Spleen (tissue), 11 donors: ENCODE measurements at regions not wholly inside any gene's neighbourhood (a gene's known extent, or its start where the extent isn't known, plus 50 kb on each side); places are given as distances from the start of the nearest gene placed in this dataset.
"Not testable (repeated sequence)": the region's sequence is repeated elsewhere in the genome, so short reads cannot be mapped to it uniquely, and the experiment has no call there.

ENCODE experiments used
- DNase-seq: peaks from one replicate; pipeline ENCODE4 v3.0.0-alpha.2; 2020
- H3K27ac ChIP-seq, 8 donors: fragments of 200-600 bp; sonication (generic) in 7 of 8; 1 replicate in 4 of 8; 2 replicates in 4 of 8; pipeline versions ENCODE4 v1.5.0 to v1.8.0; 2016 to 2021; ENCODE audit warnings: inconsistent platforms in 4 of 8, mild to moderate bottlenecking in 4 of 8, moderate library complexity in 1 of 8
- H3K27me3 ChIP-seq, 7 donors: fragments of 200-600 bp; sonication (generic) in 6 of 7; replicated peaks in 1 of 7; 1 replicate in 4 of 7; 2 replicates in 3 of 7; pipeline versions ENCODE4 v1.5.0 to v1.8.0; 2016 to 2021; ENCODE audit warnings: inconsistent platforms in 3 of 7, mild to moderate bottlenecking in 1 of 7
- H3K36me3 ChIP-seq, 6 donors: fragments of 200-600 bp; sonication (generic) in 5 of 6; 1 replicate in 4 of 6; 2 replicates in 2 of 6; pipeline versions ENCODE4 v1.5.0 to v1.8.0; 2016 to 2021; ENCODE audit warnings: inconsistent platforms in 2 of 6
- H3K4me1 ChIP-seq, 6 donors: fragments of 200-600 bp; sonication (generic) in 5 of 6; 1 replicate in 3 of 6; 2 replicates in 3 of 6; pipeline versions ENCODE4 v1.5.0 to v1.8.0; 2016 to 2021; ENCODE audit warnings: inconsistent platforms in 3 of 6
- H3K4me3 ChIP-seq, 8 donors: fragments of 200-600 bp; sonication (generic) in 7 of 8; 1 replicate in 4 of 8; 2 replicates in 4 of 8; pipeline versions ENCODE4 v1.5.0 to v1.8.0; 2016 to 2021; ENCODE audit warnings: inconsistent platforms in 4 of 8, mild to moderate bottlenecking in 4 of 8, moderate library complexity in 2 of 8
- H3K9me3 ChIP-seq, 8 donors: fragments of 200-600 bp; sonication (generic) in 7 of 8; 1 replicate in 4 of 8; 2 replicates in 4 of 8; pipeline versions ENCODE4 v1.5.0 to v1.8.0; 2016 to 2021; ENCODE audit warnings: inconsistent platforms in 4 of 8
- POLR2A ChIP-seq, 3 donors: fragments of 450-650 bp; IDR thresholded peaks; one replicate each; pipeline ENCODE4 v1.5.1; 2017; ENCODE audit warnings: antibody characterized with exemption in 3 of 3, mild to moderate bottlenecking in 1 of 3
- POLR2AphosphoS5 ChIP-seq, 3 donors: sonication (generic); formaldehyde crosslinking; IDR thresholded peaks; one replicate each; pipeline ENCODE4 v1.5.1; 2017; ENCODE audit warnings: antibody characterized with exemption in 3 of 3
- WGBS, 5 donors: extraction: QIAGEN DNeasy Blood & Tissue Kit in 3 of 5; methylation state at CpG; one replicate each; pipeline versions ENCODE4 v1.1.5 to v1.1.7; 2013 to 2018; 5-methylcytosine and 5-hydroxymethylcytosine counted together
- intact Hi-C: fragments of 100-400 bp; cut with DNase I; formaldehyde crosslinking; loops from one replicate; pipeline ENCODE4 v1.15.0; 2023; ENCODE audit warnings: low total_unique reads
- TF ChIP-seq, protein P1 (sequence below), 11 experiments: fragments of 200-600 bp in 7 of 11; fragments of 450-650 bp in 4 of 11; sonication (generic) in 4 of 11; IDR thresholded peaks in 8 of 11; conservative IDR thresholded peaks in 3 of 11; 1 replicate in 7 of 11; 2 replicates in 4 of 11; pipeline versions ENCODE4 v1.4.0 to v1.8.0; 2016 to 2021; ENCODE audit warnings: antibody characterized with exemption in 11 of 11, inconsistent platforms in 4 of 11, mild to moderate bottlenecking in 1 of 11
- donor health status: healthy with polysubstance abuse.
- donor health status: DM: no; HTN: no; CAD: no; lungs with moderate emphysema.
- donor health status: DM: no; HTN: no; CAD: no.
- donor health status: Bipolar disorder and iron deficiency.
- donor health status: healthy.
- donor health status: DM: no; HTN: no; CAD: no.
- donor health status: DM: yes; HTN: yes; CAD: no.

GRCh38 chr4:79682161-79682560 is 274.1 kb upstream of the GK2 start:
- no peaks in the 10 kb centered on the region for H3K4me1 ChIP-seq
- H3K36me3 ChIP-seq, result no peaks in the 10 kb centered on the region
- intact Hi-C loops, result no loop called here
- no peak overlapping the region for H3K27ac ChIP-seq
- H3K9me3 ChIP-seq, result no peaks in the 10 kb centered on the region
- DNase-seq, result no peak
- 81 to 87% (median 84%) methylated on average over 4 of the region's 4 CpGs for WGBS, 5 donors
- no peaks in the 10 kb centered on the region for H3K27me3 ChIP-seq
- no peak overlapping the region for H3K4me3 ChIP-seq
- TF ChIP-seq, protein P1, sequence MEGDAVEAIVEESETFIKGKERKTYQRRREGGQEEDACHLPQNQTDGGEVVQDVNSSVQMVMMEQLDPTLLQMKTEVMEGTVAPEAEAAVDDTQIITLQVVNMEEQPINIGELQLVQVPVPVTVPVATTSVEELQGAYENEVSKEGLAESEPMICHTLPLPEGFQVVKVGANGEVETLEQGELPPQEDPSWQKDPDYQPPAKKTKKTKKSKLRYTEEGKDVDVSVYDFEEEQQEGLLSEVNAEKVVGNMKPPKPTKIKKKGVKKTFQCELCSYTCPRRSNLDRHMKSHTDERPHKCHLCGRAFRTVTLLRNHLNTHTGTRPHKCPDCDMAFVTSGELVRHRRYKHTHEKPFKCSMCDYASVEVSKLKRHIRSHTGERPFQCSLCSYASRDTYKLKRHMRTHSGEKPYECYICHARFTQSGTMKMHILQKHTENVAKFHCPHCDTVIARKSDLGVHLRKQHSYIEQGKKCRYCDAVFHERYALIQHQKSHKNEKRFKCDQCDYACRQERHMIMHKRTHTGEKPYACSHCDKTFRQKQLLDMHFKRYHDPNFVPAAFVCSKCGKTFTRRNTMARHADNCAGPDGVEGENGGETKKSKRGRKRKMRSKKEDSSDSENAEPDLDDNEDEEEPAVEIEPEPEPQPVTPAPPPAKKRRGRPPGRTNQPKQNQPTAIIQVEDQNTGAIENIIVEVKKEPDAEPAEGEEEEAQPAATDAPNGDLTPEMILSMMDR (IDR thresholded peaks at IDR 0.05 in 8 of 11, conservative IDR thresholded peaks at IDR 0.05 in 3 of 11), result no peak
- TF ChIP-seq POLR2A (IDR thresholded peaks at IDR 0.05) (no peak), POLR2AphosphoS5 (IDR thresholded peaks at IDR 0.05) (no peak)

- Histone ChIP-seq H3K4me3 (no peak overlapping the region), H3K4me1 (no peaks in the 10 kb centered on the region), H3K27me3 (no peaks in the 10 kb centered on the region), H3K36me3 (no peaks in the 10 kb centered on the region), H3K27ac (no peak overlapping the region), H3K9me3 (no peaks in the 10 kb centered on the region)
- DNase-seq, result no peak
- TF ChIP-seq POLR2A (IDR thresholded peaks at IDR 0.05), result no peak
- TF ChIP-seq POLR2AphosphoS5 (IDR thresholded peaks at IDR 0.05), result no peak
- TF ChIP-seq, protein P1 (IDR thresholded peaks at IDR 0.05 in 8 of 11, conservative IDR thresholded peaks at IDR 0.05 in 3 of 11), result no peak
- intact Hi-C loops, result no loop called here
- WGBS, 5 donors, result 76 to 89% (median 81%) methylated on average over 1 of the region's 1 CpG
These were observed 271.8 kb upstream of the GK2 start for GRCh38 chr4:79679859-79680258.

GRCh38 chr4:79678472-79679202 is 270.6 kb upstream of the GK2 start:
- Histone ChIP-seq H3K27ac (no peak overlapping the region), H3K27me3 (no peaks in the 10 kb centered on the region), H3K36me3 (no peaks in the 10 kb centered on the region), H3K9me3 (no peaks in the 10 kb centered on the region), H3K4me3 (no peak overlapping the region), H3K4me1 (no peaks in the 10 kb centered on the region)
- WGBS, 5 donors, result 11 to 25% (median 20%) methylated on average over 4 of the region's 4 CpGs
- no peak for DNase-seq
- TF ChIP-seq POLR2AphosphoS5 (IDR thresholded peaks at IDR 0.05) (no peak), POLR2A (IDR thresholded peaks at IDR 0.05) (no peak)
- TF ChIP-seq, protein P1 (IDR thresholded peaks at IDR 0.05 in 8 of 11, conservative IDR thresholded peaks at IDR 0.05 in 3 of 11), result no peak
- intact Hi-C loops, result no loop called here

DNA sequence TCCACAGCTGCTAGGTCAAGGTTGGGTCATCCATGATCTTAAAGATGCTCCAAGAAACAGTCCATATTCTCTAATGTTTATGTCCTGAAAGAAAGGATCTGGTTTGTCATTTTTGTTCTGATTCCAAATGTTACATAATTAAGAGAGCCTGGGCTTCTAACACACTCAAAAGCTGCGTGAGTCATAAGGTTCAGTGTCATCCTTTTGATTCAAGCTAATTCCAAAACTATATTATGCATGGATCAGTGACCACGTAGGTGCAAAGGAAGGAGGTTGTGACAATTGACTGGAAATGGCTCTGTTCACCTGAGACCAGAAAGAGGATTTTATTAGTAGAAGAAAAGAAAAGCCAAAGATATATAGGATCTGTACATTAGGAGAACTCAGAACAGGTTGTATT is 268.7 kb upstream of the GK2 start:
- H3K27me3 ChIP-seq, result no peaks in the 10 kb centered on the region
- H3K27ac ChIP-seq, result no peak overlapping the region
- peaks cover 0 to 14% (median 0%) of the 10 kb centered on the region in 8 donors for H3K9me3 ChIP-seq
- intact Hi-C loops, result no loop called here
- no peaks in the 10 kb centered on the region for H3K36me3 ChIP-seq
- no peak overlapping the region for H3K4me3 ChIP-seq
- DNase-seq, result no peak
- WGBS, 5 donors, result 64 to 86% (median 75%) methylated on average over 2 of the region's 2 CpGs
- TF ChIP-seq POLR2AphosphoS5 (IDR thresholded peaks at IDR 0.05) (no peak), POLR2A (IDR thresholded peaks at IDR 0.05) (no peak)
- TF ChIP-seq, protein P1 (IDR thresholded peaks at IDR 0.05 in 8 of 11, conservative IDR thresholded peaks at IDR 0.05 in 3 of 11), result no peak
- H3K4me1 ChIP-seq, result no peaks in the 10 kb centered on the region

GRCh38 chr4:79674906-79675305 is 266.9 kb upstream of the GK2 start:
- DNase-seq, intact Hi-C loops, H3K4me1 ChIP-seq, H3K36me3 ChIP-seq, H3K27me3 ChIP-seq, H3K27ac ChIP-seq, H3K4me3 ChIP-seq: not testable (repeated sequence)
- H3K9me3 ChIP-seq, result peaks cover 0 to 26% (median 6%) of the 10 kb centered on the region in 8 donors
- WGBS, 5 donors, result 90 to 95% (median 94%) methylated on average over 4 of the region's 4 CpGs
